Medulla oblongata (tissue), 1 donor: ENCODE measurements at regions not wholly inside any gene's neighbourhood (a gene's known extent, or its start where the extent isn't known, plus 50 kb on each side); places are given as distances from the start of the nearest gene placed in this dataset.
"Not testable (repeated sequence)": the region's sequence is repeated elsewhere in the genome, so short reads cannot be mapped to it uniquely, and the experiment has no call there.

Source experiments
- DNase-seq: peaks from one replicate; pipeline ENCODE4 v3.0.0-alpha.2; 2015; ENCODE audit errors: extremely low spot score

DNA sequence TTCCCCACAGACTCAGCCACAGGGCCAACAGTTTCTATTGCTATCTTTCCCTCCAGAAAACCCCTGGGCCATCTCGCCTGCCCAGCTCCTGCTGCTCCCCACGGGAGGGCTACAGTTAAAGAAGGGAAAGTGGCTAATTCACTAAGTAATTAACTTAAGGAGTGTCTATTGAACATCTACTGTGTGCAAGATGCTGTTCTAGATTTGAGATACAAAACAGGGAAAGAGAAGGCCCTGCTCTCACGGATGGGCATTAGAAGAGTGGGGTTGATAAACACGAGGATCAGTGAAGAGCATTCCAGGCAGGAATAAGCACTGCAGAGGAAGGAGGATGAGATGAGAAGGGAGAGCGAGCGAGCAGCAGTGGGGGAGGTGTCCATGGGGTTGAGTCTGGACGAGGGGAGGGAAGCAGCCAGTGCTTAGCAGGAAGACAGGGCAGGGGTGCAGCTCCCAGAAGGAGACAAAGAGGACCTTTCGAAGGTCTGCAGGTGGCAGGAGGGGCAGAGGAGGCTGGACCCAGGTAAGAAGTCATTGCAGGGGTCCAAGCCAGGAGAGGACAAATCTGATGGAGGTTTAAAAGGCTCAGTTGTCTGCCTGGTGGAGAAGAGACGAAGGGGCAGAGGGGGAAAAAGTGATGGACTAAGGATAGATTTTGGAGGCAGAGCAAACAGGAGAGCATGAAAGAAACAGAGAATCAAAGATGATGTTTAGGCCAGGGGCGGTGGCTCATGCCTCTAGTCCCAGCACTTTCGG, 64.7 kb downstream of the KLF15 start:
- DNase-seq, result no peak

DNA sequence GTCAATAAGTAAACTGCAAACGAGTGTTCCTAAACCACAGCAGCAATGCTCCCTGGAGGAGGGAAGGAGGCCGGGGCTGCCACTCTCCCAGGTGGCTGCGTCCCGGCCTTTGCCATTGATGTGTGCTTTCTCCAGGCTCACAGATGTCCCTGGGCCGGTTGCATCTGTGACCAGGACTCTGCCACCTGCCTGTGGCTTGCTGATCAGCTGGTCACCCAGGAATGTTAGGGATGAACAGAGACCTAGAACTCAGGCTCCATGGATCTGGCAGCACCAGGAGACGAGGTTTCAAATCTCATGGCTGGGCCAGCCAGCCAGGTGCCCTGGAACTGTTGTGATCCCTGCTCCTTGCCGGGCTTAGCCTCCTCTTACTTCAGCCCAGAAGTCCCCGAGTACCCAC, 65.7 kb downstream of the KLF15 start:
- DNase-seq, result no peak

DNA sequence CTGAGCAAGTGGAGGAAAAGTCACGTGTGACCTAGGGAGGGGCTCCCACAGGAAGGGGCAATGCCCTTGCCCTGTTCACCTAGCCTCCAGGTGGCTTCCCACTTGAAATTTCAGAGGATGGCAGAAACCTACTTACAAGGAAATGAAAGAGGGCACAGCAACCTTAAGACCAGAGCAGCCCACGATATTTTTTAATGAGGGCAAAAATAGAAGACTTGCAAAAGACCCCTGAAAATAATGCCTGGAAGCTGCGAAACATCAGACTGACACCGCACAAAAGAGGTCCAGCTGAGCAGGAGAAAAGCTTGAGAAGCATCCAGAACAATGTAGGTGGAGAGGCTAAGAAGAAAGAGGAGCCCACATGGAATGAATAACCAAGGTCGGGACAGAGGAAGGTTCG, 66.1 kb downstream of the KLF15 start:
- no peak for DNase-seq

DNA sequence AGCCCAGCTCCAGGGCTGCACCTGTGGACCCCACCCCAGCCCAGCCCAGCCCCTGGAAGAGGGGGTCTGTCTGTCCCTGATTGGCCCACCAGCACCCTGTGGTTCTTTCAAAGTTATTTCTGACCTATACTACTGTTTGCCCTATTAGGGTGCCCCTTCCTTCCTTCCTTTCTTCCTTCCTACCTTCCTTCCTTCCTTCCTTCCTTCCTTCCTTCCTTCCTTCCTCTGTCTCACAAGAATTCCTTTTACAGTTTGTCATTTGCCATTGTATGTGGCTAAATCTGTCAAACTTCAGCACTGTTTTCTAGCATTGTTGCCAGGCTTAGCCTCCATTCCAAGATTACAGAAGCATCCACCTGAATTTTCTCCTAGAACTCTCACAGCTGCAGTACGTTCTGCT, 66.9 kb downstream of the KLF15 start:
- no peak for DNase-seq

DNA sequence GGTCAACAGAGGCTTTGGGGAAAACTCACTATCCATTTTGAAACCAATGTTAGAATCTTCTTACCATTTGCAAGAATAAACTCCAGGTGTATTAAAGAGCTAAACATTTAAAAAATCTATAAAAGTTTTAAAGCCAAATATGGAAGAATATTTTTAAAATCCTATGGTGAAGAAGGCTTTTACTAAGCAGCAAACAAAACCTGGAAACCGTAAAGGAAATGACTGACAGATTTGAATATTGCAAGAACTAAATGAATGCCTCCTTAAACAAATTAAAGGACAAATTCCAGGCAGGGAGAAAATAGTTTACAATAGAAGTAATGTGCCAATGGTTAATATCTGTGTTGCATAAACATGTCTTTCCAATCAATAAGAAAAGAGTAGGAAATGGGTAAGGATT, 68.1 kb downstream of the KLF15 start:
- DNase-seq, result no peak

DNA sequence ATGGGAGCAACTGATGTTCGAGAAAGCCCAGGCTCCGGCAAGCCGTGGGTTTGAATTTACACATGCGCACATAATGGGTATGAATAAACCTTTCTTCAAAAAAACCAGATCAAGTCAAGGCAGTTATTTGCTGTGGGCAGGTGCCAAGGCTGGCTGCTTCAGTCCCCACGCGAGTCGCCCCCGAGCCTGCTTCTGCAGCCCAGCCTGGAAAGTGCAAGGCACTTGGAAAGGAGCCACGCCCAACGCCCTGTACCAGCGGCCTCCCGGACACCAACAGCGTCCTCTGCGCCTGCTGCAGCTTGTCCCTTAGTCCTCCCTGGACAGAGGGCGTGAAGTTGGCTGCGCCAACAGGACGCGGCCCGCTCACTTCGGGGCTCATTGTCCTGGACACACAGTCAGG, 68.9 kb downstream of the KLF15 start:
- peak; percentile 23 for DNase-seq

DNA sequence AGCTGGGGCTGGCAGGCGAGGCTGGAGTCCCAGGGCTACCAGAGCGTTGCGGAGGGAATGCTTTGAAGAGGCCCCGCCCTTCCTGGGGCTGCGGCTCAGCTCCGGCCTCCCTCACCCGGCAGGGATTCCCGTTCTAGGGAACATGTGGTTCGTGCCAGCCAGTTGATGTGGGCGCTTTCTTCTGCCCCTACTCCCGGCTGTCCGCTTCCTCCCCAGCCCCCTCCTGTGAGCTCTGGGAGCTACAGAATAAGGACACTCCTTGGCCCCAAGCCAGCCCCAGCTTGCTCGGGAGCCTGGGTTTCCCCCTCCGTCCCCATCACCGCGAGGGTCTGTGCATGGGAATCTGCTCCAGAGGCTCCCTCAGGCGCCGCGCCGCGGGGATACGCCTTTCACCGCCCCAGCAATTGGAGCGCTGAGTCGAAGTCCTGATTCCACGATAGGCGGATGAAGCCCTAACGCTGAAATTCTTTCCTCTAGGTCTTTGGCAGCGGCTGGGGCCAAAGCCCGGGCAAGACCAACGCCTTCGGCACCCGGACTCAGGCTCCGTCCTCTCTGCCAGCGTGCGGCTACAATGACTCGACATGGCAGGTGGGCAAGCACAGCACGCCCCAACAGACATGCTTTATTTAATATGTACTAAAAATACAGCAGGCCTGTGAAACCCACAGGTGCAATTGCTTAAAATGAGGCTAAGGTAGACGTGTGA, 69.5 kb downstream of the KLF15 start:
- peak; percentile 73 for DNase-seq

DNA sequence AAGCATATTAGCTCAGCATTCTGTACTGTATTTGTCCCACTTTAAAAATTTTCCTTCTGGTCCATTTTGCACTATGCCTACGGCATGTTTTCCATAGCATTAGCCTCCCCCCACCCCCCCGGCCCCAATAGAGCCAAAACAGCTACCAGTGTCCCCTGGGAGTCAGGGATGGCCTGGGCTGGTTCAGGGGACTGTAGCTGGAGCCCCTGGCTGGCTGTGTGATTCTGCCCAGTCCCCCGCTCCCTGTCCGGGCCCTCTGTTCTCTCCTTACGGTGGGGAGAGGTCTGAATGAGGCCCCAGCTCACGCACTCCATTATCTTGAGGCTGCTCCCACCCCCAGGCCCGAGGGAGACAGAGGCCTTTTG, 70.1 kb downstream of the KLF15 start:
- no peak for DNase-seq

DNA sequence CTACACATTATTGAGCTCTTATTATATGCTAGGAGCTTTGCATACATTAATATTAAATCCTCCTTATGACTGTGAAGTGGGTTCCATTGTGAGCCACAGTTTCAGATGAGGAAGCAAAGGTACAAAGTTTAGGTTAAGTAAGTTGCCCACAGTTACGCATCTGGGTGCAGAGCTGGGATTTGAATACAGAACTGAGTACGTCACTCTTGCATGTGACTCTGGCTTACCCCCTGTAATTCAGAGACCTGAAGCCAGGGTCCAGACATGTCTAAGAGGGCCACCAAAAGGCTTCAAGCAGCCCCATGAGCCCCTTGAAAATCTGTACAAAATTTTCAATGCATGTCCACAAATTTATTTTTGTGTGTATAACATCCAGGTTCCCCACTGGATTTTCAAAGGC, 71.8 kb downstream of the KLF15 start:
- DNase-seq, result no peak

DNA sequence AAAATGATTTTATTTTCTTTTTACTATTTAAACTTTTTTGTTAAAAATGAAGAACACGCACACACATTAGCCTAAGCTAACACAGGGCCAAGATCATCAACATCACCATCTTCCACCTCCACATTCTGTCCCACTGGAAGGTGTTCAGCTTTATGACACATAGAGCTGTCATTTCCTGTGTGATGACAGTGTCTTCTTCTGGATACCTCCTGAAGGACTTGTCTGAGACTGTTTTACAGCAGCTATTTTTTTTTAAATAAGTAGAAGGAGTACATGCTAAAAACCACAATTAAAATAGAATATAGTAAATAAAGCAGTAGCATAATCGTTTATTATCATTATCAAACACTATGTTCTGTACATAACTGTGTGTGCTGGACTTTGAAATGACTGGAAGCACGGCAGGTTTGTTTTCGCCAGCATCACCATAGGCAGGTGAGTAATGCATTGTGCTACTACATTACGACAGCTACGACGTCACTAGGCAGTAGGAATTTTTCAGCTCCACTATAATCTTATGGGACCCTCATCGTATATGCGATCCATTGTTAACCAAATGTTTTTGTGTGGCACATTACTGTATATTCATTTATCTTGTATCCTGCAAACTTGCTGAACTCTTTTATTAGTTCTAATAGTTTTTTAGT, 72.8 kb downstream of the KLF15 start:
- DNase-seq, result no peak

DNA sequence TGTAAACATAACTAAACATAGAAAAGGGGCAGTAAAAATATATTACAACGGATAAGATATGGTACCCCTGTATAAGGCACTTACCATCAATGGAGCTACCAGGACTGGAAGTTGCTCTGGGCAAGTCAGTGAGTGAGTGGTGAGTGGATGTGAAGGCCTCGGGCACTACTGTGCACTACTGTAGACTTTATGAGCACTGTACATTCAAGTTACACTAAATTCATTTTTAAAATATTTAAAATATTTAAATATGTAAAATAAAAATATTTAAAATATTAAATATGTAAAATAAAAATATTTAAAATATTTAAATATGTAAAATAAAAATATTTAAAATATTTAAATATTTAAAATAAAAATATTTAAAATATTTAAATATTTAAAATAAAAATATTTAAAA, 73.6 kb downstream of the KLF15 start:
- DNase-seq, result not testable (repeated sequence)

DNA sequence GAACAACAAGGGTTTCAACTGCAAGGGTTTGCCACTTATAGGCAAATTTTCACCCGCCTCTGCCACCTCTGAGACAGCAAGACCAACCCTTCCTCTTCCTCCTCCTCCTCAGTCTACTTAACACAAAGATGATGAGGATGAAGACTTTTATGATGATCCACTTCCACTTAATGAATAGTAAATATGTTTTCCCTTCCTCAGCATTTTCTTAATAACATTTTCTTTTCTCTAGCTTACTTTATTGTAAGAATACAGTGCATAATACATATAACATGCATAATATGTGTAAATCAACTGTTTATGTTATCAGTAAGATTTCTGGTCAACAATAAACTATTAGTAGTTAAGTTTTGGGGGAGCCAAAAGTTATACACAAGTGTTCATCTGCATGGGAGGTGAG, 77.4 kb downstream of the KLF15 start:
- no peak for DNase-seq

DNA sequence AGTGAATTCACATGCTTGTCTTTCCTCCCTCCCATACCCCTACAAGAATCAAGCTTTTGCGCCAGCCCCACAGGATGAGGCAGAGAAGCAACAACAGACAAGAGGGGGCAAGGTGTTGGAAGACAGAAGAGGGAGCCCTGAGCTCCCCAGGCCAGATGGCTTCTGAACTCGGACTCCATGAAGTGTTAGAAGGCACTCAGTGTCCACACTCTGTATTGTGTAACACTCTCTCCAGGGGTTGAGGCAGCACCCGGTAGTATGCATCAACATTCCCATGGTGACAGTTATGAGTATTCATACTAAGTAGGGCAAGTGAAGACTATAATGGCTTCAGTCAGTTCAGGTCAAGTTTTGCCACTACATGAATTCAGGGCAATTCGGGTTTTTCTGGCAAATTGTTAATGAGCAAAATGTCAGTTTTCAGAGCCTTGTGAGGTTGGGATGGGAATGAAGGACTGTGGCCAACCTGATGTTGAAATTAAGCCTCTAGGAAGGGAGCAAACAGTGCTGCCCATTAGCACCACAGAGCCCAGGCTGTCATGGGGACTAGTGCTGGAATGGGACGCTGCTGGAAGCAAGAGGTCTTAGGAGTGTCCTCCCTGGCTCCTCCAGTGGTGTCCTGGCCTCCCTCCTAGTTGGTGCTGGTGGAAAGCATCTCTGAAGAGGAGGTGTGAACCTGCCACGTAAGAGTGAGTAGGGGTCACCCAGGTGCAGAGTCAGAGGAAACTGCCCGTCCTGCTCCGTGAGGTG, 79.4 kb downstream of the KLF15 start:
- DNase-seq, result peak; percentile 34

DNA sequence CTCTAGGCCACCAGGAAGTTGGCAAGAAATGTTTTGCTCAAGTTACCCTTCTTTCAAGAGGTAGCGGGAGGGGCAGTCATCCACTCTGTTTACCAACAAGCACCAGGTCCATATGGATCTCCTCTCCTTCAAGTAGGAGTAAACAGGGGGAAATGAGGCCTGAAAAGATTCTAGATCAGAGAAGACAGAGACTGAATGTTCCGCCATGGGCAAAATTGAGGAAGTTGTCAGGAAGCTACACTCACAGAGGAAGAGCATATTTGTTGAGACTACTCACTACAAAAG, 81.6 kb downstream of the KLF15 start:
- no peak for DNase-seq

DNA sequence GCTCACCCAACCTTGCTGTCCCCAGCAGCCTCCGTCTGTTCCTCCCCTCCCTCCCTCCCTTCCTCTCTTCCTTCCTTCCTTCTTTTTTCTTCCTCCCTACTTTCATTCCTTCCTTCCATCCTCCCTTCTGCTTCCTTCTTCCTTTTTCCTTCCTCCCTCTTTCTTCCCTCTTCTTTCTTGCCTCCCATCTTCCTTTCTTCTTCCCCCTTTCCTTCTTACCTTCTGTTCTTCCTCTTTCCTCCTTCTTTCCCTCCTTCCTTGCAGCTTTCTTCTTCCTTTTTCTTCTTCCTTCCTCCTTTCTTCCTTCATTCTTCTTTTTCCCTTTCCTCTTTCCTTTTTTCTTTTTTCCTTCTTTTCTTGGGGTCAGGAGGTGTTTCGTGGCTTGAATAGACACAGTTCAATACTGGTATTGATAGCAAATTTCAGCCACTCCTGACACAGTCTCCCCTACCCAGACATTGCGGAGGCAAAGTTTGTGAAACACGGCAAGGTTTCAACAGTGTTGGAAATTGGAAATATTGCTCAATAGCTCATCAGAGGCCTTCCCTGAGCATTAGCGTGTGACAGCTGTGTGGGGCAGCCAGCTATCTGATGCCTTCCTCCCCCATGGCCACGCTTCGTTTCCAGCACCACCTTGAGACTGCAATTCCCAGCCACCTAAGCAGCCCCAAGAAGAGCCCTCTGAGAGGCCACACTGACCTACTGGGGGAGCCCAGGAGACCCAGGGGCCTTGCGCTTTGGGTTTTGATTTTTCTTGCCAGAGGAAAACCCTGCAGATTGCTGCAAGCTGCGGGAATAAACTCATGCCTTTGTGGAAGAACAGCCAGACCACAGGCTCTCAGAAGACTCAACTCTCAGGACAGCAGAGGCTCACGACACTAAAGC, 82.2 kb downstream of the KLF15 start:
- no peak for DNase-seq

DNA sequence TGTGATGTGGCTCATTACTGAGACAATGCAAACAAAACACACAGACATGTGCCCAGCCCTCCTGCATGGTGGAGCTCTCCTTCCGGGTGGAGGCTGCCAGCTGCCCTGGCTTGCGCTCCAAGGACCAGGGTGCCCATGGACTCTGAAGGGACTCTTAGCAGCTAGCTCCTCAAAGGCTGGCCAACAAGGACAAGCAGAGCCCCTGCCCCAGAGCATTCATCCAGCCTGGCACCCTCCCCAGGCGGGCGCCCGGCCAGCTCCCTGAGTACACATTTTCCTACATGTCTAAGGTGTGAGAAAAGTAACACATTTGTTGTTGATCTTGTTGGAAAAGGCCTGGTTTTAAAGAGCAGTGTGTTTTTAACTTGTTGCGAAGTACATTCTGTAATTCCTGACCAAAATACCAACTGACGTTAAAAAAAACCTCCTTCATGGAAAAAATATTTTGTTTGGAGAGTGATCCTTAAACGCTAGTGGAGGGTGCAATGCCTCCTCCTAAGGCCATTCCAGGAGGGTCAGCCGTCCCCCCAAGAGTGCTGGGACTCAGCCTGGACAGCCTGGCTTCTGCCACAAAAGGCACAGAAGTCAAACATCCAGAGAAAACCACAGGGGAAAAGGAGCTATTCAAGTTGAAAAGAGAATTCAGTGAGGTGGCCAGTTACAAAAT, 86.9 kb downstream of the KLF15 start:
- peak; percentile 82 for DNase-seq

DNA sequence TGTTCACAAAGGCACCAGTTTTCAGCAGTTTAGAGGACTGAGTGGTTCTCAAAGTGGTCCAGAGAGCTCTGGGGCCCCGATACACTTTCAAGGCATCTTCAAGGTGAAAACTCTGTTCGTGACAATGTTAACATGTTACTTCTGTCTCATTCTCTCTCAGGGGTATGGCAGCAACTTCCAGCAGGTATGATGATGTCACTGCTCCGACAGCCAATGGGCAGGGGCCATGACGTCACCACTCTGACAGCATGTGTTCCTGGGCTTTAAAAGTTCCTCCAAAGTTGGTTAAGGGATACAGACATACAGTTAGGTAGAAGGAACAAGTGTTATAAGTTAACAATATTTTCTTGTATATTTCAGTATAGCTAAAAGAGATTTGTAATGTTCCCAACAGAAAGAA, 87.9 kb downstream of the KLF15 start:
- DNase-seq, result no peak

DNA sequence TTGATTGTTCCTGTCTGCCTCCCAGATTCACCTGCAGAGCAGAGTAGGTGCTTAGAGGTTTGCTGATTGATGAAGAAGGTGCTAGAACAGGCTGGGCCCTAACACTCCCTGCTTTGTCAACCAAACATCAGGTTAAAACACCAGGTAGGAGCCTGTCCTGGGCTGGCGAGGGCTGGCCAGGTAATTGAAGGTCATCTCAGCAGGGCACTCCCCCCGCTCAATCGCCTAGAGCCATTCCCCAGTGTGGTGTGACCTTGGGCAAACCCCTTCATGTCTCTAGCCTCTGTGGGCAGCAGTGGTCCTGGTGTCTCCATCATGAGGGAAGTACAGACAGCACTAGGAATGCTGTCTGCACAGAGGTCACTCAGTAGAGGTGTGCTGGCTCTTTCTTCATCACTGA, 88.3 kb downstream of the KLF15 start:
- DNase-seq, result no peak

DNA sequence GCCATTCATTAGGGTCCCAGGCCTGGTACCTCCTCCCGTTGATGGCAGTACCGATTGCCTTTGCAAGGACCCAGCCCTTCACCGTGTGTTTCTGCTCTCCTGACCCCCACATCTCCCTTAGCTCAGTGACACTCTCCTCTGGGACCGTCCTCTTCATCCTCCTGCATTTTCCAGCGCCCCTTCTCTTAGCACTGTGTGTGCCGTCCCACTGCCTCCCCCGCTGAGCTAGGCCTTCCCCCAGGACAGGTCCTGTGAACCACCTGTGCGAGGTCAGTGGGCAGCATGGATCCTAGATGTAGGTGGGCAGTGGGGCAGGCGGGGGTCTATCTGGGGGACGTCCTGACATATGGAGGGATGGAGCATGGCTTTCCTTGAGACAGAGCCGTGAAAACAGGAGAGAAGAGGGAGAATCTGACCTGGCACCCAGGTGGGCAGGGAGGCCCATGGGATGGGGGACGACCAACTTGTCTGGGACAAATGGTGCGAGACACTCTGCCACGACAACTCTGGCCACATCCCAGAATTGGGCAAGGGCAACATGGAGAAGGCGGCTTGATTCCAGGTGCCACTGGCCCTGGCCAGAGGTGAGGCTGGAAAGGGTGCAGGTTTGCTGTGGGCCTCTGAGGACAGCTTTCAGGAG, 87.7 kb upstream of the ALDH1L1 start:
- DNase-seq, result no peak

DNA sequence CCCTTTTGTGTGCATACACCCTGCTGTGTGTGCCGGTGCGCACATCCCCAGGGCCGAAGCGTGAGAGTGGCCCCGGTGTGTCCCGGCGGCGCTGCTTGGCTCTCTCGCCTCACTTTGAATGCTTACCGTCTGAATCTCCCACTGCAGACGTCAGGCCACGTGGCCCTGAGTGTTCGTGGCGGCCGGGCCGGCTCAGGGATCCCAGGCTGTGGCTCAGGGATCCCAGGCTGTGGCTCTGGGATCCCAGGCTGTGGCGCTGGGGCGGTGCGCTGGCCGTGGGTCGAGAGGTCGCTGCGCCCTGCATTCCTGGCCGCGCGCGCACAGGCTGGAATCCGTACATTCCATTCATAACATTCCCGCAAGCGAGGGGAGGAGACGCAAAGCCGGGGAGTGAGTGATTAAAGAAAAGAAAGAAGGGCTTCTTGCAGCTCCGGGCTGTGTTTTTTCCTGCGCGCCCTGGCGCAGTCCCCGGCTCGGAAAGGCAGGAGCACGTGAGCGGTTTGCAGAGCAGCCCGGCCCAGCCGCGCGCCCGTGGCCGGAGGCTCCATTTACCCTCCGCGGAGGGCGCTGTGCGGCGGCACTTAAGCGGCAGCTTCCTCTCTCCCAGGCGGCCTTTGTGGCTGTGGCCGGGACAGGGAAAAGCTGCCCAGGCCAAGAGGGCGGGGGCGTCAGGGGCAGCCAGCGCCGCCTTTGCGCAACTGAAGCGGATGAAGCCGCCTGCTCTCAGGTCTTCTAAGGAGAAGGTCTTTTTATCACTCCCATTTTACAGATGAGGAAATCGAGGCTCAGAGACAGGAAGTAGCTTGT, 87.0 kb upstream of the ALDH1L1 start:
- peak; percentile 61 for DNase-seq
